ENCODE measurements at regions not wholly inside any gene's neighbourhood (a gene's known extent, or its start where the extent isn't known, plus 50 kb on each side); places are given as distances from the start of the nearest gene placed in this dataset.

DNA sequence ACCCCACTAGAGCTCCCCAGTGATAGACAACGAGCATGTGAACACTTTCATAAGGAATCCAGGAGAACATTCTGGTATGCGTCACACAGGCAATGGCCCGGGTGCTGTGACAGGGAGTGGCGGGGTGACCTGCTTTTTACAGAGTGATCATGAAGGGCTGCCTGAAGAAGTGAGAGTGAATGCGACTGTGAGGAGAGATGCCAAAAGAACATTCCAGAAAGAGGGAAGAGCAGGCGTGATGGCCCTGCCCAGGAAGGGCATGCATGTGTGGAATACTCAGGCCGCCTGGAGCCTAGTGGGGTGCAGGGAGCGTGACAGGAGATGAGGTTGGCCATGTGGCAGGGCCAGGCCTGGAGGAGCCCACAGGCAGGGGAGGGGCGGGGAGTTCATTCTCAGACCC is 53.8 kb downstream of the FZD10 start:
- no peaks in the 10 kb centered on the region for H3K9me3 ChIP-seq (ENCODE audit: low read depth)
- H3K4me3 ChIP-seq: no peak overlapping the region
- H3K27me3 ChIP-seq: peaks cover 41% of the 10 kb centered on the region
- TF ChIP-seq, protein P1, sequence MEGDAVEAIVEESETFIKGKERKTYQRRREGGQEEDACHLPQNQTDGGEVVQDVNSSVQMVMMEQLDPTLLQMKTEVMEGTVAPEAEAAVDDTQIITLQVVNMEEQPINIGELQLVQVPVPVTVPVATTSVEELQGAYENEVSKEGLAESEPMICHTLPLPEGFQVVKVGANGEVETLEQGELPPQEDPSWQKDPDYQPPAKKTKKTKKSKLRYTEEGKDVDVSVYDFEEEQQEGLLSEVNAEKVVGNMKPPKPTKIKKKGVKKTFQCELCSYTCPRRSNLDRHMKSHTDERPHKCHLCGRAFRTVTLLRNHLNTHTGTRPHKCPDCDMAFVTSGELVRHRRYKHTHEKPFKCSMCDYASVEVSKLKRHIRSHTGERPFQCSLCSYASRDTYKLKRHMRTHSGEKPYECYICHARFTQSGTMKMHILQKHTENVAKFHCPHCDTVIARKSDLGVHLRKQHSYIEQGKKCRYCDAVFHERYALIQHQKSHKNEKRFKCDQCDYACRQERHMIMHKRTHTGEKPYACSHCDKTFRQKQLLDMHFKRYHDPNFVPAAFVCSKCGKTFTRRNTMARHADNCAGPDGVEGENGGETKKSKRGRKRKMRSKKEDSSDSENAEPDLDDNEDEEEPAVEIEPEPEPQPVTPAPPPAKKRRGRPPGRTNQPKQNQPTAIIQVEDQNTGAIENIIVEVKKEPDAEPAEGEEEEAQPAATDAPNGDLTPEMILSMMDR (IDR thresholded peaks at IDR 0.05; ENCODE audit: low read depth, low read length): no peak
- no peaks in the 10 kb centered on the region for H3K4me1 ChIP-seq (ENCODE audit: low read depth)
- no peak for DNase-seq (ENCODE audit: low read depth in 1 of 2, low spot score in 1 of 2)
- H3K27ac ChIP-seq: no peak overlapping the region
- H3K36me3 ChIP-seq: no peaks in the 10 kb centered on the region

DNA sequence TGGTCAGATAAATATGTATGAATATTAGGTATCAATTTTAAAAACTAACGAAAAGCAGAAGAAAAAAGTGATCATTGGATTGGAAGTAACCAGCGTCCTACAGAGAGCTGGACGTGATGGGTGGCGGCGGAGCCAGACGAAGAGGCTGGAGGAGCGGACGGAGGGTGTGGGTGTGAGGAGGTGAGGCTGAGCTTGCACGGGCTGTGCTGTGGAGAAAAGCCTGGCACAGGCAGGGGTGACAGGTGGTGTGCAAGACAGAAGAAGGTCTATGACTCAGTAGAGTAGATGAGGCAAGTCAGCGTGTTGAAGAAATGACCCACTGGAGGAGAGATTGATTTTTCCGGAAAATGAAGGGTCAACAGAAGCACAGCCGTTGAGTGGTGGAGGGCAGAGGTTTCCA is 56.4 kb downstream of the FZD10 start:
- Histone ChIP-seq H3K4me3 (no peak overlapping the region), H3K36me3 (no peaks in the 10 kb centered on the region), H3K4me1 (ENCODE audit: low read depth) (no peaks in the 10 kb centered on the region), H3K27me3 (peaks cover 63% of the 10 kb centered on the region), H3K9me3 (ENCODE audit: low read depth) (no peaks in the 10 kb centered on the region), H3K27ac (no peak overlapping the region)
- TF ChIP-seq, protein P1 (IDR thresholded peaks at IDR 0.05; ENCODE audit: low read depth, low read length): no peak
- DNase-seq (ENCODE audit: low read depth in 1 of 2, low spot score in 1 of 2): no peak

DNA sequence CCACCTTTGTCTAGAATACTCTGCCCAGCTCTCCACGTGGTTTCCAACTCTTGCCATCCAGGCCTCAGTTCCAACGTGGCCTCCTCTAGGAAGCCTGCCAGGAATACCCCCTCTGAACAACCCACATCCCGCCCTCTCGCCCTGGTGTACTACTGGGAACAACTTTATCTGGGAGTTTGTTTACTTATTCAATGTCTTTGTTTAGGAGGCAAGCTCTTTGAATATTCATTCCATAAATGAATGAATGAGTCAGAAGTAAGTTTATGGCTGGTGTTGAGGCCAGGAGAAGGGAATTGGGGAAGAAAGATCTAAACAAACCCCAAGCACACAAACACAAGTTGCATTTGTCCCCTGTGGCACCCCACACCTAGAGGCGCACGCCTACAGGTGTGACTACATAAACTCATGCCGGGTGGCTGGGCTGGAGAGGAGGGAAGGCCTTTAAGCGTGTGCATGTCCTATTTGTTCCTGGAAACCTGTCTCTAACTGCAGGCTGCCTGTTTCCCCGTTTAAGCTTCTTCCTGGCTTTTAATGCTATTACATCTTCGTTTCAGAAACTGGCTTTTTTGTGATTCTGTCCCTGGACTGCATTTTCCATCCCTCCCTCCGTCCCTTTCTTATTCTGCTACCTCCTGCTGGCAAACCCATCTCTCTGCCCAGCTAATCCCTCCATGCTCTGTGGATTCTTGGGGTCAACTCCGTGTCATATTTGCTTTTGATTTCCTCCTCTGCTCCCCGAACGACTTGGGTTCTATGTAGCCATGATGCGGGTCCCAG is 57.9 kb downstream of the FZD10 start:
- H3K27ac ChIP-seq: no peak overlapping the region
- DNase-seq (ENCODE audit: low read depth in 1 of 2, low spot score in 1 of 2): no peak
- H3K4me3 ChIP-seq: no peak overlapping the region
- H3K9me3 ChIP-seq (ENCODE audit: low read depth): no peaks in the 10 kb centered on the region
- H3K36me3 ChIP-seq: no peaks in the 10 kb centered on the region
- TF ChIP-seq, protein P1 (IDR thresholded peaks at IDR 0.05; ENCODE audit: low read depth, low read length): no peak
- H3K27me3 ChIP-seq: peaks cover 66% of the 10 kb centered on the region
- H3K4me1 ChIP-seq (ENCODE audit: low read depth): no peaks in the 10 kb centered on the region

DNA sequence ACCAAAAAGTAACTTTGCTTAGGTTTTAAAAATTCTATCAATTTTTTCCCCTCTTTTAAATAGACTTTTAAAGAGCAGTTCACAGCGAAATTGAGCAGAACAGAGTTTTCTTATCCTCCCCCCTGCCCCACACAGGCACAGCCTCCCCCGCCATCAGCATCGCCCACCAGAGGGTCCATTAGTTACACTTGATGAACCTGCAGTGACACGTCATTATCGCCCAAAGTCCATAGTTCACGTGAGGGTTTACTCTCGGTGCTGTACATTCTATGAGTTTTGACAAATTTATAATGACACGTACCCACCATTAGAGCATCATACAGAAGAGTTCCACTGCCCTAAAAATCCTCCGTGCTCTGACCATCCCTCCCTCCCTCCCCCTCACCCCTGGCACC is 58.4 kb downstream of the FZD10 start:
- Histone ChIP-seq H3K27me3 (peaks cover 71% of the 10 kb centered on the region), H3K36me3 (no peaks in the 10 kb centered on the region), H3K27ac (no peak overlapping the region), H3K9me3 (ENCODE audit: low read depth) (no peaks in the 10 kb centered on the region), H3K4me1 (ENCODE audit: low read depth) (no peaks in the 10 kb centered on the region), H3K4me3 (no peak overlapping the region)
- no peak for DNase-seq (ENCODE audit: low read depth in 1 of 2, low spot score in 1 of 2)
- TF ChIP-seq, protein P1 (IDR thresholded peaks at IDR 0.05; ENCODE audit: low read depth, low read length): no peak

DNA sequence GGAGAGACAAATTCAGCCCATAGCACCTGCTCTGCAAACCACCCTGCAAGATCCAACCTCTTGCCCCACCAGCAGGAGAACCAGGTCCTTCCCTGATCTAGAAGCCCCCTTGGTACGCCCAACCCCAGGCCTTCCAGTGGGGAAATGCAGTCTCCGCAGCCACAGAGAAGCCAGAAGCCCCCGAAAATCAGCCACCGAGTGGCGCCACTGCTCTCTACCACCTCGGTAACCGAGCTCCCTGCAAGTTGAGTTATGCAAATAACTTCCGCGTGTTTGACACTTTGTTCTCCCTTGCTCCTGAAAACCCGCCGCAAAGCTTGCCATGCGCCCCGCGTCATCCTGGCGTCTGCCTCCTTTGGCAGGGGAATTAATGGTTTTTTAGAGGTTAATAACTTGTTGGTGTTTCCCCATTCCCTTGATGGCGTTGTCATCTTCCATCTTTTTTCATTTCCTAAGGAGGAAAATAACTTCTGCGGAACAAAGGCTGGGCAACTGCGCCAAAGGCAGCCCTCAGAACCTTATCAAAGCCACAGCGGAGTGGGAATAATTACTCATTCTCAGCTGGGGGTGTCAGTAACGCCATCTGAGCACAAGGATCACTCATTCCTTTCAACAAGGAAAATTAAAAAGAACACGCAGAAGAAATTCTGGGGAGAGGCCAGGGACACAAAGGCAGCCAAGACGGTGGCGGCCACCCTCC is 60.4 kb downstream of the FZD10 start:
- TF ChIP-seq, protein P1 (IDR thresholded peaks at IDR 0.05; ENCODE audit: low read depth, low read length): no peak
- Histone ChIP-seq H3K9me3 (ENCODE audit: low read depth) (no peaks in the 10 kb centered on the region), H3K36me3 (no peaks in the 10 kb centered on the region), H3K27me3 (peaks cover 87% of the 10 kb centered on the region), H3K4me1 (ENCODE audit: low read depth) (no peaks in the 10 kb centered on the region), H3K4me3 (no peak overlapping the region), H3K27ac (no peak overlapping the region)
- no peak for DNase-seq (ENCODE audit: low read depth in 1 of 2, low spot score in 1 of 2)
